Cardiac fibroblast (primary cell): ENCODE measurements at regions not wholly inside any gene's neighbourhood (a gene's known extent, or its start where the extent isn't known, plus 50 kb on each side); places are given as distances from the start of the nearest gene placed in this dataset.

Experiments used
- DNase-seq, 2 donors: peaks; one replicate each; pipeline versions ENCODE4 v3.0.0 to v3.0.0-alpha.2; 2010; ENCODE audit warnings: low read depth in 2 of 2
- H3K4me3 ChIP-seq, 2 donors: replicated peaks in 1 of 2; 1 replicate in 1 of 2; 2 replicates in 1 of 2; pipeline ENCODE4 v1.5.1; 2011; ENCODE audit warnings: low read depth in 2 of 2, low read length in 2 of 2, mild to moderate bottlenecking in 2 of 2, moderate library complexity in 1 of 2
- CTCF ChIP-seq: IDR thresholded peaks from one replicate; pipeline ENCODE4 v1.5.1; 2011; ENCODE audit warnings: low read depth, mild to moderate bottlenecking, low read length, inconsistent platforms

- no peak for TF ChIP-seq CTCF
- DNase-seq = no peak
- no peak overlapping the region for H3K4me3 ChIP-seq
Measured at GRCh38 chr1:116854403-116854690, 55.4 kb upstream of the PTGFRN start.

- H3K4me3 ChIP-seq = no peak overlapping the region
- no peak for DNase-seq
- TF ChIP-seq CTCF = no peak
Measured at GRCh38 chr1:116854716-116855115, 55.0 kb upstream of the PTGFRN start.

GRCh38 chr1:116855191-116855619, 54.5 kb upstream of the PTGFRN start:
- DNase-seq = peak in 1 of 2 donors; percentile 61
- no peak for TF ChIP-seq CTCF
- H3K4me3 ChIP-seq = no peak overlapping the region

- no peak for TF ChIP-seq CTCF
- peak in 1 of 2 donors; percentile 71 for DNase-seq
- H3K4me3 ChIP-seq = no peak overlapping the region
Measured at GRCh38 chr1:116855773-116856201, 53.9 kb upstream of the PTGFRN start.

- no peak for DNase-seq
- H3K4me3 ChIP-seq = no peak overlapping the region
- TF ChIP-seq CTCF = no peak
Measured at GRCh38 chr1:116856312-116856711, 53.4 kb upstream of the PTGFRN start.

- no peak for TF ChIP-seq CTCF
Measured at GRCh38 chr1:116857092-116857491, 52.6 kb upstream of the PTGFRN start.

More at GRCh38 chr1:116857092-116857491, 52.6 kb upstream of the PTGFRN start:
- no peak for DNase-seq
- no peak overlapping the region for H3K4me3 ChIP-seq
